Keratinocyte (primary cell): ENCODE measurements at regions not wholly inside any gene's neighbourhood (a gene's known extent, or its start where the extent isn't known, plus 50 kb on each side); places are given as distances from the start of the nearest gene placed in this dataset.

Experiments
- DNase-seq: peaks from one replicate; pipeline ENCODE4 v3.0.0-alpha.2; 2011; ENCODE audit warnings: low read depth, missing footprints, low spot score
- FAIRE-seq: peaks from 2 replicates; lab custom pipeline; 2011; peaks lifted over from hg19 to GRCh38; lab: Jason Lieb, UNC
- H2AFZ ChIP-seq: 2 replicates; pipeline ENCODE4 v1.6.0; 2012; ENCODE audit warnings: low read length, control low read depth, inconsistent platforms; ENCODE audit not compliant: control insufficient read depth
- H3K27ac ChIP-seq: 2 replicates; pipeline ENCODE4 v1.5.1; 2011; ENCODE audit warnings: low read length; ENCODE audit not compliant: control insufficient read depth, insufficient read depth
- H3K27me3 ChIP-seq: 3 replicates; pipeline ENCODE4 v1.6.0; 2011; ENCODE audit warnings: low read length; ENCODE audit not compliant: control insufficient read depth, insufficient read depth; ENCODE audit errors: extremely low read depth
- H3K36me3 ChIP-seq, 2 experiments: 2 replicates in 1 of 2; 3 replicates in 1 of 2; pipeline ENCODE4 v1.5.1; 2011; ENCODE audit warnings: low read length in 2 of 2, mild to moderate bottlenecking in 1 of 2; ENCODE audit not compliant: control insufficient read depth in 2 of 2, insufficient read depth in 2 of 2; ENCODE audit errors: extremely low read depth in 1 of 2
- H3K4me1 ChIP-seq: 3 replicates; pipeline ENCODE4 v1.5.1; 2011; ENCODE audit warnings: low read length; ENCODE audit not compliant: control insufficient read depth, insufficient read depth; ENCODE audit errors: extremely low read depth
- H3K4me2 ChIP-seq: 3 replicates; pipeline ENCODE4 v1.6.0; 2011; ENCODE audit warnings: low read depth, low read length; ENCODE audit not compliant: control insufficient read depth, insufficient read depth; ENCODE audit errors: extremely low read depth
- H3K4me3 ChIP-seq, 3 experiments: fragments of 200-600 bp in 1 of 3; sonication (generic) in 1 of 3; 2 replicates in 2 of 3; 3 replicates in 1 of 3; pipeline ENCODE4 v1.5.1; 2011 to 2016; ENCODE audit warnings: low read length in 3 of 3, mild to moderate bottlenecking in 3 of 3, control low read depth in 2 of 3, inconsistent platforms in 1 of 3, low read depth in 1 of 3, mixed read lengths in 1 of 3, mixed run types in 1 of 3, moderate library complexity in 1 of 3; ENCODE audit not compliant: control insufficient read depth in 2 of 3, insufficient read depth in 2 of 3; ENCODE audit errors: extremely low read depth in 1 of 3
- H3K79me2 ChIP-seq: 2 replicates; pipeline ENCODE4 v1.6.0; 2012; ENCODE audit warnings: low read length; ENCODE audit not compliant: control insufficient read depth, insufficient read depth
- H3K9ac ChIP-seq: 3 replicates; pipeline ENCODE4 v1.6.0; 2011; ENCODE audit warnings: low read length; ENCODE audit not compliant: control insufficient read depth, insufficient read depth; ENCODE audit errors: extremely low read depth
- H3K9me1 ChIP-seq: 3 replicates; pipeline ENCODE4 v1.6.0; 2011; ENCODE audit warnings: low read length; ENCODE audit not compliant: control insufficient read depth, insufficient read depth; ENCODE audit errors: extremely low read depth
- H3K9me3 ChIP-seq: 2 replicates; pipeline ENCODE4 v1.5.1; 2012; ENCODE audit warnings: low read depth, low read length; ENCODE audit not compliant: control insufficient read depth
- H4K20me1 ChIP-seq: 3 replicates; pipeline ENCODE4 v1.6.0; 2011; ENCODE audit warnings: low read length; ENCODE audit not compliant: control insufficient read depth, insufficient read depth; ENCODE audit errors: extremely low read depth
- EZH2 ChIP-seq: IDR thresholded peaks from one replicate; pipeline ENCODE4 v1.6.1; 2012; ENCODE audit warnings: inconsistent platforms, mild to moderate bottlenecking, low read length, moderate library complexity
- dilution Hi-C: fragments of 300-500 bp; cut with MboI; formaldehyde crosslinking; loops from one replicate; pipeline ENCODE4 v1.7.0; 2020; ENCODE audit warnings: low sequenced_read_pairs; ENCODE audit not compliant: extremely low pct_ligation_motif_present
- TF ChIP-seq, protein P1 (sequence below), 3 experiments: IDR thresholded peaks in 1 of 3; conservative IDR thresholded peaks in 1 of 3; optimal IDR thresholded peaks in 1 of 3; 2 replicates in 2 of 3; 3 replicates in 1 of 3; pipeline versions ENCODE3 to v1.5.1; 2011; ENCODE audit warnings: low read length in 3 of 3, mild to moderate bottlenecking in 3 of 3, moderate library complexity in 2 of 3, control low read depth in 1 of 3, inconsistent platforms in 1 of 3; ENCODE audit not compliant: insufficient read depth in 2 of 3; ENCODE audit errors: extremely low read depth in 1 of 3

DNA sequence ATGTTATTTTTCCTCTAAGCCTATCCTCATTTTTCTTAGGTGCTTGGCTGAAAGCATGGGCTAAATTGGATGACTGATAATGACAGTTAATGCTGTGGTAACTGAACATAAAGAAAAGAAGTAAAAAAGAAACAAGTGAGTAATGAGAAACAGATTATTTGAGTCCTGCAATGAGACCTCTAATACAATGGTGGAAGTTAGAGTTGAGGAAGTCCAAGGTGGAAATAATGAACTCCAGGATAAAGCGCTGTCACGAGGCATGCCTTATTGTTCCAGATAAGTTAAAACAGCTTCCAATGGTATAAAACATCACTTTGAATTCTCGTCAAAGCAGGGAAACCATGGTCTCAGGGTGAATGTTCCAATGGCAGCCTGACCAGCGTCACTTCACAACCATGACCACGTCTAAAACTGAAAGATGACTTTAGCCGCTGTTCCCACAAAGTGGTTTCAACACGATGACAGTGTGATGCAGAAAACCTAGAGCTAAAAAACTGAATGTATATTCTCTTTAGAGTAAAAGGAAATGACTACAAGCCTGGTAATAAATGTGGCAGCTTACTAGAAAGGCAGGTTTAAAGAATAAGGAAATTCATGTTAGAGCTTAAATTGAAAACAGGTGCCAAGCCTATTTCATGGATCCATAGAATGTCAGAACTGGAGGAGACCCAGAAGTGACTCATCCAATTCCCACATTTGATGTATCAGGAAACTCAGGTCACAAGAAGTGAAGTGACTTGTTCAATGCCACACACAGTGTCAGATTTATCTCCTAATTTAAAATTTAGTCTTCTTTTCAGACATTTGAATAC lies 202.6 kb upstream of the GYPA start:
- FAIRE-seq: no peak
- dilution Hi-C loops: no loop called here
- H3K27me3 ChIP-seq: no peaks in the 10 kb centered on the region

DNA sequence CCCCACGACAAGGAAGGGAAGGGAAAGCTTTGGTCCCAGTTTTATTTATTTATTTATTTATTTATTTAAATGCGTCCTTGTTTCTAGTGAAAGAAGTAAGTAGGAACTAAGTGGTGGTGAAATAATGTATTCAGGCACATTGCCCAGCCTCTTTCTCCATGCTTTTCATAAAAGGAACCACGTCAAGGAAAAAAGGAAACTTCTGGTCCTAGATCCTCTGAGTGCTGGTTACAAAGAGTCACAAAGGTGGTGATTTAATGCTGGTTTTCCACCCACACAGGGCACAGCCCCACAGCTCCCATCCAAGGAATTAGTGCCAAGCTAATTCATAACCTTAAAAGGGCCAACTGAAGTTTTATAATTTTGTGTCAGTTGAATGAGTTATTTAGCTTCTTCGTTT lies 206.6 kb upstream of the GYPA start:
- H2AFZ ChIP-seq: no peak overlapping the region
- no peaks in the 10 kb centered on the region for H3K27me3 ChIP-seq
- H3K4me2 ChIP-seq: no peak overlapping the region
- H4K20me1 ChIP-seq: no peaks in the 10 kb centered on the region
- no peaks in the 10 kb centered on the region for H3K9me1 ChIP-seq
- FAIRE-seq (no peak), DNase-seq (no peak)
- dilution Hi-C loops: no loop called here
- H3K36me3 ChIP-seq: no peaks in the 10 kb centered on the region
- no peak overlapping the region for H3K4me3 ChIP-seq
- H3K4me1 ChIP-seq: no peaks in the 10 kb centered on the region
- no peak overlapping the region for H3K27ac ChIP-seq
- no peak overlapping the region for H3K9ac ChIP-seq
- H3K79me2 ChIP-seq: no peaks in the 10 kb centered on the region
- H3K9me3 ChIP-seq: no peaks in the 10 kb centered on the region
- no peak for TF ChIP-seq EZH2
- TF ChIP-seq, protein P1, sequence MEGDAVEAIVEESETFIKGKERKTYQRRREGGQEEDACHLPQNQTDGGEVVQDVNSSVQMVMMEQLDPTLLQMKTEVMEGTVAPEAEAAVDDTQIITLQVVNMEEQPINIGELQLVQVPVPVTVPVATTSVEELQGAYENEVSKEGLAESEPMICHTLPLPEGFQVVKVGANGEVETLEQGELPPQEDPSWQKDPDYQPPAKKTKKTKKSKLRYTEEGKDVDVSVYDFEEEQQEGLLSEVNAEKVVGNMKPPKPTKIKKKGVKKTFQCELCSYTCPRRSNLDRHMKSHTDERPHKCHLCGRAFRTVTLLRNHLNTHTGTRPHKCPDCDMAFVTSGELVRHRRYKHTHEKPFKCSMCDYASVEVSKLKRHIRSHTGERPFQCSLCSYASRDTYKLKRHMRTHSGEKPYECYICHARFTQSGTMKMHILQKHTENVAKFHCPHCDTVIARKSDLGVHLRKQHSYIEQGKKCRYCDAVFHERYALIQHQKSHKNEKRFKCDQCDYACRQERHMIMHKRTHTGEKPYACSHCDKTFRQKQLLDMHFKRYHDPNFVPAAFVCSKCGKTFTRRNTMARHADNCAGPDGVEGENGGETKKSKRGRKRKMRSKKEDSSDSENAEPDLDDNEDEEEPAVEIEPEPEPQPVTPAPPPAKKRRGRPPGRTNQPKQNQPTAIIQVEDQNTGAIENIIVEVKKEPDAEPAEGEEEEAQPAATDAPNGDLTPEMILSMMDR (optimal IDR thresholded peaks at IDR 0.05 in 1 of 3, IDR thresholded peaks at IDR 0.05 in 1 of 3, conservative IDR thresholded peaks at IDR 0.05 in 1 of 3; ENCODE audit: extremely low read depth in 1 of 3, insufficient read depth in 2 of 3, low read length in 3 of 3): no peak

More for the DNA sequence above, 202.6 kb upstream of the GYPA start:
- no peaks in the 10 kb centered on the region for H3K79me2 ChIP-seq
- no peaks in the 10 kb centered on the region for H4K20me1 ChIP-seq
- no peaks in the 10 kb centered on the region for H3K36me3 ChIP-seq
- H3K9ac ChIP-seq: no peak overlapping the region
- H3K4me1 ChIP-seq: no peaks in the 10 kb centered on the region
- H3K4me2 ChIP-seq: no peak overlapping the region
- TF ChIP-seq, protein P1 (optimal IDR thresholded peaks at IDR 0.05 in 1 of 3, IDR thresholded peaks at IDR 0.05 in 1 of 3, conservative IDR thresholded peaks at IDR 0.05 in 1 of 3; ENCODE audit: extremely low read depth in 1 of 3, insufficient read depth in 2 of 3, low read length in 3 of 3): no peak
- TF ChIP-seq EZH2: no peak
- no peak overlapping the region for H2AFZ ChIP-seq
- no peaks in the 10 kb centered on the region for H3K9me3 ChIP-seq
- no peaks in the 10 kb centered on the region for H3K9me1 ChIP-seq
- no peak overlapping the region for H3K27ac ChIP-seq
- no peak for DNase-seq
- H3K4me3 ChIP-seq: no peak overlapping the region
